ENCODE measurements at regions not wholly inside any gene's neighbourhood (a gene's known extent, or its start where the extent isn't known, plus 50 kb on each side); places are given as distances from the start of the nearest gene placed in this dataset.

DNA sequence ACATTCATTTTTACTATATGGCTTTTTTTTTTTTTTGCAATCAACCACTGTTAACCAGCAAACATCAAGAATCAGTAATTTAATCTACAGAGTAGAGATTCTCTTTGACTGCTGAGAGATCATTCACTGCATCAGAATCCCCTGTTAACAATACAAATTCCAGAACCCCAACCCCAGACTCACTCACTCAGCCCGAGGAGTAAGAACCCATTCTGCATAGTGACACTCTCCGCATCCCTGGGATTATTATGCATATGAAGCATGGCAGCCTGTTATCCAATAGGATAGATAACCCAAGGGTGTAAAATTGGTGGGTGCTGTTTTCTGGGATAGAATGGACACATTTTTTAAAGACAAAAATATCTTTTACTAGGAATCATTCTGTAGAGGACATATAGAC, 76.3 kb upstream of the CCDC39 start:
- peaks cover 2% of the 10 kb centered on the region for H3K4me1 ChIP-seq (ENCODE audit: insufficient read depth)
- WGBS, 3 donors = 68% methylated on average over 2 of the region's 2 CpGs
- H3K27ac ChIP-seq = no peak overlapping the region
- intact Hi-C loops (cut with DNase I) = no loop called here
- no peaks in the 10 kb centered on the region for H3K36me3 ChIP-seq
- no peaks in the 10 kb centered on the region for H3K27me3 ChIP-seq
- no peak for DNase-seq
- H3K4me3 ChIP-seq = no peak overlapping the region
- no peak for TF ChIP-seq EP300 (IDR thresholded peaks at IDR 0.05)
- TF ChIP-seq, protein P1, sequence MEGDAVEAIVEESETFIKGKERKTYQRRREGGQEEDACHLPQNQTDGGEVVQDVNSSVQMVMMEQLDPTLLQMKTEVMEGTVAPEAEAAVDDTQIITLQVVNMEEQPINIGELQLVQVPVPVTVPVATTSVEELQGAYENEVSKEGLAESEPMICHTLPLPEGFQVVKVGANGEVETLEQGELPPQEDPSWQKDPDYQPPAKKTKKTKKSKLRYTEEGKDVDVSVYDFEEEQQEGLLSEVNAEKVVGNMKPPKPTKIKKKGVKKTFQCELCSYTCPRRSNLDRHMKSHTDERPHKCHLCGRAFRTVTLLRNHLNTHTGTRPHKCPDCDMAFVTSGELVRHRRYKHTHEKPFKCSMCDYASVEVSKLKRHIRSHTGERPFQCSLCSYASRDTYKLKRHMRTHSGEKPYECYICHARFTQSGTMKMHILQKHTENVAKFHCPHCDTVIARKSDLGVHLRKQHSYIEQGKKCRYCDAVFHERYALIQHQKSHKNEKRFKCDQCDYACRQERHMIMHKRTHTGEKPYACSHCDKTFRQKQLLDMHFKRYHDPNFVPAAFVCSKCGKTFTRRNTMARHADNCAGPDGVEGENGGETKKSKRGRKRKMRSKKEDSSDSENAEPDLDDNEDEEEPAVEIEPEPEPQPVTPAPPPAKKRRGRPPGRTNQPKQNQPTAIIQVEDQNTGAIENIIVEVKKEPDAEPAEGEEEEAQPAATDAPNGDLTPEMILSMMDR (IDR thresholded peaks at IDR 0.05) = no peak
- TF ChIP-seq POLR2A (IDR thresholded peaks at IDR 0.05) = no peak
- no peaks in the 10 kb centered on the region for H3K9me3 ChIP-seq

DNA sequence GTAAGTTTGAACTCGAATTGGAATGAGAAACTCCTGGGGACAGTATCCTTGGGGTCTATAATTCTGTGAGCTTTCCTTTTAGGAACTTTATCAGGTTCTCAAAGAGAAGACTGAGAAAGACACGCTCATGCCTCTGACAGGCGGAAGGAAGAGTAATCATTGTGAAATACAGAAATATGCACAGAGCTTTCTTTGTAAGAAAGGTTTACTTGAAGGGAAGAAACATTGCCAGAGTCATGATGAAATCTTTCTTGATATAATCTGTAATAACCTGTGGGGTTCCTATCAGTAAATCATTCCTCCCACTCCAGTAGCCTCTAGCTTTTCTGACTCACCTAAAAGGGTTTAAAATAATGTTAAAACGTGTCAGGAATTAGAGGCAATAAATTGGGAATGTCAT, 83.6 kb upstream of the CCDC39 start:
- Histone ChIP-seq H3K4me3 (no peak overlapping the region), H3K27ac (no peak overlapping the region), H3K4me1 (ENCODE audit: insufficient read depth) (no peaks in the 10 kb centered on the region), H3K27me3 (no peaks in the 10 kb centered on the region), H3K36me3 (no peaks in the 10 kb centered on the region), H3K9me3 (no peaks in the 10 kb centered on the region)
- WGBS, 3 donors = 63 to 71% (median 69%) methylated on average over 4 of the region's 4 CpGs
- DNase-seq = no peak
- TF ChIP-seq EP300 (IDR thresholded peaks at IDR 0.05) (no peak), POLR2A (IDR thresholded peaks at IDR 0.05) (no peak)
- TF ChIP-seq, protein P1 (IDR thresholded peaks at IDR 0.05) = no peak
- intact Hi-C loops (cut with DNase I) = no loop called here

DNA sequence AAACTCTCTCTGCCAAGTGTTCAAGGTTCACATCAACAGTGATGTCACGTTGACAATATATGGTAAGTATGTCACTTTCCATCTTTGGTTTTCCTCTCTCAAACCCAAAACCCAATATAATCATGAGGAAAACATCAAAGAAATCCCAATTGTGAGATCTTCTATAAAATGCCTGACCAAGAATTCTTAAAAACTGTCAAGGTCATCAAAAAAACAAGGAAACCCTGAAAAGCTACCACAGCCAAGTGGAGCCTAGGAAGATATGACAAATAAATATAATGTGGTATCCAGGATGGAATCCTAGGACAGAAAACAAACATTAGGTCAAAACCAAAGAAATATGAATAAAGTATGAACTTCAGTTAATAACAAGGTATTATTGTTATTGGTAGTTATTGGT, 85.2 kb upstream of the CCDC39 start:
- Histone ChIP-seq H3K27me3 (no peaks in the 10 kb centered on the region), H3K36me3 (no peaks in the 10 kb centered on the region), H3K27ac (no peak overlapping the region), H3K4me1 (ENCODE audit: insufficient read depth) (no peaks in the 10 kb centered on the region), H3K4me3 (no peak overlapping the region), H3K9me3 (no peaks in the 10 kb centered on the region)
- 73 to 86% (median 76%) methylated on average over 1 of the region's 1 CpG for WGBS, 3 donors
- no peak for DNase-seq
- intact Hi-C loops (cut with DNase I) = no loop called here
- TF ChIP-seq POLR2A (IDR thresholded peaks at IDR 0.05) (no peak), EP300 (IDR thresholded peaks at IDR 0.05) (no peak)
- TF ChIP-seq, protein P1 (IDR thresholded peaks at IDR 0.05) = no peak

DNA sequence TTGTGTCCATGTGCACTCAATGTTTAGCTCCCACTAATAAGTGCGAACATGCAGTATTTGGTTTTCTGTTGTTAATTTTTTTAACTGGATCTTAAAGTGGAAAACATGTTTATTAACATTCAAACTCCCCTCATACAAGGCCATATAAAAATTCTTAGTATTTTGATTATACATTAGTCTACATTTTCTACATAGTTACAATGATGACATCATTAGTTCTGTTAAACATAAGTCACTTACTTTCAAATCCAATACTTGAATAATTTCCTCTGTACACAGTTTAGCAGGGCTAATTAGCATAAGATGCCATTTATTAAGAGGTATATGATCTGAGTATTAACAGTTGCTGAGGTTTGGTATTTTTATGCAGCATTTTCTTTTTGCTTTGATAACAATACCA, 91.3 kb upstream of the CCDC39 start:
- no peak overlapping the region for H3K4me3 ChIP-seq
- no peaks in the 10 kb centered on the region for H3K4me1 ChIP-seq (ENCODE audit: insufficient read depth)
- 90 to 91% (median 91%) methylated on average over 1 of the region's 1 CpG for WGBS, 3 donors
- no peaks in the 10 kb centered on the region for H3K36me3 ChIP-seq
- no peaks in the 10 kb centered on the region for H3K27me3 ChIP-seq
- DNase-seq = no peak
- no peak overlapping the region for H3K27ac ChIP-seq
- no peaks in the 10 kb centered on the region for H3K9me3 ChIP-seq
- TF ChIP-seq EP300 (IDR thresholded peaks at IDR 0.05) = no peak
- TF ChIP-seq, protein P1 (IDR thresholded peaks at IDR 0.05) = no peak
- TF ChIP-seq POLR2A (IDR thresholded peaks at IDR 0.05) = no peak
- intact Hi-C loops (cut with DNase I) = no loop called here

DNA sequence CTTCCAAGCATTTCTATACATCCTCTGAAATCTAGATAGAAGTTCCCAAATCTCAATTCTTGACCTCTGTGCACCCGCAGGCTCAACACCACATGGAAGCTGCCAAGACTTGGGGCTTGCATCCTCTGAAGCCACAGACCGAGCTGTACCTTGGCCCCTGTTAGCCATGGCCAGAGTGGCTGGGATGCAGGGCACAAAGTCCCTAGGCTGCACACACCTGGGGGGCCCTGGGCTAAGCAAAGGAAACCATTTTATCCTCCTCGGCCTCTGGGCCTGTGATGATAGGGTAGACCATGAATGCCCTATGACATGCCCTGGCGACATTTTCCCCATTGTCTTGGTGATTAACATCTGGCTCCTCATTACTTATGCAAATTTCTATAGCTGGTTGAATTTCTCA, 97.1 kb upstream of the CCDC39 start:
- intact Hi-C loops (cut with DNase I) = no loop called here
- TF ChIP-seq POLR2A (IDR thresholded peaks at IDR 0.05) (no peak), EP300 (IDR thresholded peaks at IDR 0.05) (no peak)
- TF ChIP-seq, protein P1 (IDR thresholded peaks at IDR 0.05) = no peak
- no peaks in the 10 kb centered on the region for H3K27me3 ChIP-seq
- no peaks in the 10 kb centered on the region for H3K36me3 ChIP-seq
- no peaks in the 10 kb centered on the region for H3K4me1 ChIP-seq (ENCODE audit: insufficient read depth)
- no peak overlapping the region for H3K4me3 ChIP-seq
- 90 to 97% (median 95%) methylated on average over 4 of the region's 4 CpGs for WGBS, 3 donors
- DNase-seq = no peak
- no peak overlapping the region for H3K27ac ChIP-seq
- H3K9me3 ChIP-seq = peaks cover 2 to 9% of the 10 kb centered on the region in 2 donors
